Mammary epithelial cell (primary cell): ENCODE measurements at regions not wholly inside any gene's neighbourhood (a gene's known extent, or its start where the extent isn't known, plus 50 kb on each side); places are given as distances from the start of the nearest gene placed in this dataset.

Experiments used
- CTCF ChIP-seq, 2 donors: IDR thresholded peaks in 1 of 2; conservative IDR thresholded peaks in 1 of 2; 2 replicates each; pipeline ENCODE4 v1.5.1; 2011 to 2012; ENCODE audit warnings: inconsistent platforms in 2 of 2, low read length in 2 of 2, mild to moderate bottlenecking in 2 of 2, control low read depth in 1 of 2, low read depth in 1 of 2; ENCODE audit not compliant: insufficient read depth in 1 of 2; ENCODE audit errors: extremely low read depth in 1 of 2
- EZH2 ChIP-seq: IDR thresholded peaks from 2 replicates; pipeline ENCODE4 v1.6.1; 2012; ENCODE audit warnings: low read length, inconsistent platforms, borderline replicate concordance

- TF ChIP-seq CTCF (conservative IDR thresholded peaks at IDR 0.05 in 1 of 2, IDR thresholded peaks at IDR 0.05 in 1 of 2; ENCODE audit: extremely low read depth in 1 of 2, insufficient read depth in 1 of 2, low read depth in 1 of 2, low read length in 2 of 2) (no peak), EZH2 (no peak)
These were observed 109.2 kb downstream of the HSPH1 start for GRCh38 chr13:31052478-31052877.
